H1 (cell line): ENCODE measurements at regions not wholly inside any gene's neighbourhood (a gene's known extent, or its start where the extent isn't known, plus 50 kb on each side); places are given as distances from the start of the nearest gene placed in this dataset.

Source experiments
- CTCF ChIA-PET: fragments of 300-600 bp; sonication (Branson Sonifier 250); formaldehyde crosslinking; loops from one replicate; lab custom pipeline; 2021; ENCODE audit not compliant: partially characterized antibody; lab: Charles Lee
- POLR2A ChIA-PET: fragments of 300-600 bp; sonication (Branson Sonifier 250); formaldehyde crosslinking; loops from one replicate; lab custom pipeline; 2021; ENCODE audit warnings: inconsistent platforms; ENCODE audit not compliant: partially characterized antibody; lab: Charles Lee
- DNase-seq, 2 experiments: peaks; one replicate each; pipeline versions ENCODE4 v3.0.0 to v3.0.0-alpha.2; 2010 to 2022; ENCODE audit warnings: low spot score in 2 of 2, low read depth in 1 of 2, mixed read lengths in 1 of 2
- FAIRE-seq: peaks from 2 replicates; lab custom pipeline; 2011; peaks lifted over from hg19 to GRCh38; lab: Jason Lieb, UNC
- H2AFZ ChIP-seq: 2 replicates; pipeline ENCODE4 v1.8.1; 2012; ENCODE audit warnings: low read length, inconsistent platforms
- H2AK5ac ChIP-seq: 2 replicates; pipeline ENCODE4 v1.6.1; 2013; ENCODE audit warnings: low read depth, low read length
- H2BK120ac ChIP-seq: replicated peaks from 2 replicates; pipeline ENCODE3; 2013; ENCODE audit warnings: low read depth, low read length, inconsistent platforms
- H2BK12ac ChIP-seq: 2 replicates; pipeline ENCODE4 v1.6.1; 2013; ENCODE audit warnings: low read depth, low read length
- H2BK15ac ChIP-seq: 2 replicates; pipeline ENCODE4 v1.6.1; 2013; ENCODE audit warnings: low read length
- H2BK20ac ChIP-seq: 2 replicates; pipeline ENCODE4 v1.6.1; 2013; ENCODE audit warnings: low read length
- H2BK5ac ChIP-seq: 2 replicates; pipeline ENCODE4 v1.6.1; 2013; ENCODE audit warnings: low read depth, low read length
- H3K14ac ChIP-seq: 2 replicates; pipeline ENCODE4 v1.6.1; 2013; ENCODE audit warnings: inconsistent platforms; ENCODE audit not compliant: insufficient read length
- H3K18ac ChIP-seq: 2 replicates; pipeline ENCODE4 v1.6.1; 2013; ENCODE audit warnings: low read length; ENCODE audit errors: extremely low read depth
- H3K23ac ChIP-seq: 2 replicates; pipeline ENCODE4 v1.6.1; 2013; ENCODE audit warnings: inconsistent platforms; ENCODE audit not compliant: insufficient read length
- H3K23me2 ChIP-seq: 2 replicates; pipeline ENCODE4 v1.6.1; 2013; ENCODE audit warnings: low read depth, low read length
- H3K27ac ChIP-seq: 2 replicates; pipeline ENCODE4 v1.6.1; 2011; ENCODE audit warnings: low read depth, low read length, inconsistent platforms
- H3K27me3 ChIP-seq, 4 experiments: replicated peaks in 1 of 4; 1 replicate in 1 of 4; 2 replicates in 3 of 4; pipeline versions ENCODE4 v1.6.1 to v1.8.1; 2011 to 2013; ENCODE audit warnings: low read length in 3 of 4, mild to moderate bottlenecking in 3 of 4, inconsistent platforms in 2 of 4, mixed read lengths in 2 of 4, moderate library complexity in 1 of 4; ENCODE audit not compliant: control insufficient read depth in 3 of 4, insufficient read depth in 3 of 4; ENCODE audit errors: extremely low read depth in 1 of 4
- H3K36me3 ChIP-seq, 4 experiments: 2 replicates each; pipeline versions ENCODE4 v1.6.1 to v1.8.1; 2011 to 2013; ENCODE audit warnings: mild to moderate bottlenecking in 4 of 4, low read length in 3 of 4, moderate library complexity in 2 of 4, control low read depth in 1 of 4, inconsistent platforms in 1 of 4; ENCODE audit not compliant: insufficient read depth in 4 of 4, control insufficient read depth in 2 of 4
- H3K4ac ChIP-seq: replicated peaks from 2 replicates; pipeline ENCODE3; 2013; ENCODE audit warnings: low read length, low read depth, mixed read lengths, inconsistent platforms; ENCODE audit not compliant: insufficient read length
- H3K4me1 ChIP-seq, 4 experiments: replicated peaks in 1 of 4; 1 replicate in 1 of 4; 2 replicates in 3 of 4; pipeline versions ENCODE4 v1.6.1 to v1.8.1; 2011 to 2013; ENCODE audit warnings: low read length in 3 of 4, inconsistent platforms in 2 of 4, mixed read lengths in 1 of 4; ENCODE audit not compliant: insufficient read depth in 4 of 4, control insufficient read depth in 3 of 4
- H3K4me2 ChIP-seq, 2 experiments: 2 replicates each; pipeline versions ENCODE4 v1.6.1 to v1.8.1; 2011 to 2013; ENCODE audit warnings: low read depth in 2 of 2, low read length in 2 of 2, control low read depth in 1 of 2, inconsistent platforms in 1 of 2, mild to moderate bottlenecking in 1 of 2; ENCODE audit not compliant: insufficient read depth in 1 of 2
- H3K4me3 ChIP-seq, 4 experiments: fragments of 200-600, 300-600 bp in 1 of 4; sonication (generic), shearing (Covaris generic), sonication (Bioruptor Twin) in 1 of 4; 2 replicates each; pipeline versions ENCODE4 v1.5.1 to v1.8.1; 2011 to 2016; ENCODE audit warnings: low read length in 4 of 4, low read depth in 3 of 4, control low read depth in 2 of 4, inconsistent platforms in 2 of 4, mild to moderate bottlenecking in 2 of 4, mixed read lengths in 1 of 4, moderate library complexity in 1 of 4; ENCODE audit not compliant: insufficient read depth in 2 of 4; ENCODE audit errors: extremely low read depth in 1 of 4
- H3K56ac ChIP-seq: replicated peaks from 2 replicates; pipeline ENCODE3; 2013; ENCODE audit warnings: low read depth, mild to moderate bottlenecking, mixed read lengths, low read length, inconsistent platforms; ENCODE audit not compliant: insufficient read length
- H3K79me1 ChIP-seq: 2 replicates; pipeline ENCODE4 v1.6.1; 2013; ENCODE audit warnings: low read depth, low read length, control low read depth
- H3K79me2 ChIP-seq, 2 experiments: 2 replicates each; pipeline versions ENCODE4 v1.6.1 to v1.8.1; 2012 to 2013; ENCODE audit warnings: low read length in 2 of 2, mild to moderate bottlenecking in 2 of 2, inconsistent platforms in 1 of 2; ENCODE audit not compliant: insufficient read depth in 2 of 2, control insufficient read depth in 1 of 2
- H3K9ac ChIP-seq, 4 experiments: replicated peaks in 1 of 4; 1 replicate in 1 of 4; 2 replicates in 3 of 4; pipeline versions ENCODE4 v1.6.1 to v1.8.1; 2011 to 2013; ENCODE audit warnings: low read depth in 3 of 4, low read length in 3 of 4, control low read depth in 2 of 4, mild to moderate bottlenecking in 2 of 4, moderate library complexity in 2 of 4, inconsistent platforms in 1 of 4; ENCODE audit errors: extremely low read depth in 1 of 4
- H3K9me3 ChIP-seq, 2 experiments: 2 replicates each; pipeline versions ENCODE4 v1.6.1 to v1.8.1; 2012 to 2013; ENCODE audit warnings: mild to moderate bottlenecking in 2 of 2, moderate library complexity in 2 of 2, control low read depth in 1 of 2, inconsistent platforms in 1 of 2, low read depth in 1 of 2, low read length in 1 of 2, mixed read lengths in 1 of 2; ENCODE audit not compliant: insufficient read depth in 2 of 2
- H4K20me1 ChIP-seq, 2 experiments: replicated peaks in 1 of 2; 2 replicates each; pipeline versions ENCODE3 to v1.8.1; 2011 to 2013; ENCODE audit warnings: inconsistent platforms in 2 of 2, low read length in 2 of 2, mild to moderate bottlenecking in 1 of 2; ENCODE audit not compliant: insufficient read depth in 2 of 2, control insufficient read depth in 1 of 2
- H4K5ac ChIP-seq: 2 replicates; pipeline ENCODE4 v1.6.1; 2013; ENCODE audit warnings: low read length, low read depth, mixed read lengths, inconsistent platforms; ENCODE audit not compliant: insufficient read length
- H4K8ac ChIP-seq: 2 replicates; pipeline ENCODE4 v1.8.0; 2013; ENCODE audit warnings: mild to moderate bottlenecking, moderate library complexity, low read length, inconsistent platforms; ENCODE audit not compliant: insufficient read depth; ENCODE audit errors: extremely low read depth
- H4K91ac ChIP-seq: replicated peaks from 2 replicates; pipeline ENCODE3; 2013; ENCODE audit warnings: low read length, mixed read lengths, inconsistent platforms; ENCODE audit not compliant: insufficient read length
- ATF2 ChIP-seq: IDR thresholded peaks from 2 replicates; pipeline ENCODE4 v1.6.1; 2012; ENCODE audit warnings: low read length, inconsistent platforms
- FOSL1 ChIP-seq: IDR thresholded peaks from 2 replicates; pipeline ENCODE4 v1.6.1; 2011; ENCODE audit warnings: mild to moderate bottlenecking, low read depth, low read length, moderate library complexity; ENCODE audit not compliant: insufficient read depth
- NRF1 ChIP-seq: IDR thresholded peaks from 2 replicates; pipeline ENCODE4 v1.6.1; 2011; ENCODE audit warnings: mild to moderate bottlenecking, low read depth, low read length, improper control_type of control experiment
- PHF8 ChIP-seq: fragments of 200-600 bp; sonication (generic); conservative IDR thresholded peaks from 2 replicates; pipeline ENCODE4 v1.7.1; 2012; ENCODE audit warnings: low read depth, mild to moderate bottlenecking, inconsistent platforms, low read length, moderate library complexity
- SIN3A ChIP-seq, 2 experiments: IDR thresholded peaks in 1 of 2; conservative IDR thresholded peaks in 1 of 2; 2 replicates each; pipeline ENCODE4 v1.6.1; 2011 to 2012; ENCODE audit warnings: low read length in 2 of 2, improper control_type of control experiment in 1 of 2, low read depth in 1 of 2, mild to moderate bottlenecking in 1 of 2
- SP2 ChIP-seq: IDR thresholded peaks from 2 replicates; pipeline ENCODE4 v1.6.1; 2012; ENCODE audit warnings: mild to moderate bottlenecking, low read length, inconsistent platforms
- SP4 ChIP-seq: IDR thresholded peaks from 2 replicates; pipeline ENCODE4 v1.6.1; 2012; ENCODE audit warnings: low read length, inconsistent platforms
- TEAD4 ChIP-seq: IDR thresholded peaks from 2 replicates; pipeline ENCODE4 v1.6.1; 2012; ENCODE audit warnings: low read depth, low read length, inconsistent platforms, mixed read lengths
- ZNF274 ChIP-seq: IDR thresholded peaks from 2 replicates; pipeline ENCODE4 v1.7.0; 2012; ENCODE audit warnings: low read length, borderline replicate concordance; ENCODE audit errors: extremely low read depth
- WGBS, 2 experiments: shearing (Covaris generic) in 1 of 2; methylation state at CpG; one replicate each; pipeline versions ENCODE4 v1.1.6 to v1.1.7; 2013 to 2015; ENCODE audit warnings: low lambda C conversion rate in 2 of 2, mixed read lengths in 2 of 2, inconsistent platforms in 1 of 2, low coverage in 1 of 2, missing lambda C conversion rate in 1 of 2; ENCODE audit not compliant: insufficient replicate concordance in 2 of 2, insufficient coverage in 1 of 2, insufficient read length in 1 of 2; ENCODE audit errors: extremely low coverage in 1 of 2, missing lambda C conversion rate in 1 of 2; 5-methylcytosine and 5-hydroxymethylcytosine counted together

- Histone ChIP-seq H2AFZ (no peak overlapping the region), H3K56ac (no peak overlapping the region), H3K79me2 (no peaks in the 10 kb centered on the region), H2BK120ac (no peak overlapping the region), H3K23ac (no peak overlapping the region), H3K27me3 (no peaks in the 10 kb centered on the region), H3K23me2 (peaks cover 2% of the 10 kb centered on the region; the same call in 1 of the 2 replicates), H2BK12ac (no peak overlapping the region), H4K5ac (no peak overlapping the region), H3K18ac (no peak overlapping the region), H3K9ac (no peak overlapping the region), H3K14ac (no peak overlapping the region), H3K9me3 (no peaks in the 10 kb centered on the region), H4K8ac (no peak overlapping the region), H2BK15ac (no peak overlapping the region), H4K20me1 (no peaks in the 10 kb centered on the region), H3K4me1 (no peaks in the 10 kb centered on the region), H2BK5ac (no peak overlapping the region), H3K4me3 (no peak overlapping the region), H3K4me2 (no peak overlapping the region), H2AK5ac (no peak overlapping the region), H3K79me1 (no peaks in the 10 kb centered on the region), H3K27ac (no peak overlapping the region), H3K4ac (no peak overlapping the region), H3K36me3 (no peaks in the 10 kb centered on the region), H4K91ac (no peak overlapping the region), H2BK20ac (no peak overlapping the region)
- WGBS, 2 experiments: 89% methylated on average over 6 of the region's 6 CpGs; no CpG with 5 or more reads in 1 of the 2 experiments
- DNase-seq (no peak), FAIRE-seq (no peak)
- ChIA-PET CTCF (no interaction called here), POLR2A (no interaction called here)
- TF ChIP-seq ATF2 (no peak), SP2 (no peak), FOSL1 (no peak), ZNF274 (no peak), PHF8 (no peak), NRF1 (no peak), SP4 (no peak), SIN3A (conservative IDR thresholded peaks at IDR 0.05 in 1 of 2, IDR thresholded peaks at IDR 0.05 in 1 of 2; ENCODE audit: low read depth in 1 of 2, low read length in 2 of 2) (no peak), TEAD4 (no peak)
Measured at GRCh38 chr5:67520161-67520908, 323.7 kb upstream of the CD180 start.
